Endothelial cell of umbilical vein (primary cell): ENCODE measurements at regions not wholly inside any gene's neighbourhood (a gene's known extent, or its start where the extent isn't known, plus 50 kb on each side); places are given as distances from the start of the nearest gene placed in this dataset.

Source experiments
- FOS ChIP-seq: IDR thresholded peaks from 2 replicates; pipeline ENCODE4 v1.6.1; 2011; ENCODE audit warnings: mild to moderate bottlenecking, low read length, moderate library complexity, borderline replicate concordance; ENCODE audit not compliant: insufficient read depth
- JUN ChIP-seq: IDR thresholded peaks from 2 replicates; pipeline ENCODE4 v1.6.1; 2011; ENCODE audit warnings: borderline replicate concordance, low read depth; ENCODE audit not compliant: insufficient read length, insufficient read depth
- TF ChIP-seq, protein P1 (sequence below), 2 donors: IDR thresholded peaks; 1 replicate in 1 of 2; 2 replicates in 1 of 2; pipeline ENCODE4 v1.5.1; 2011; ENCODE audit warnings: low read length in 2 of 2, mild to moderate bottlenecking in 2 of 2, moderate library complexity in 2 of 2, control low read depth in 1 of 2, inconsistent platforms in 1 of 2, low read depth in 1 of 2; ENCODE audit not compliant: insufficient read depth in 1 of 2; ENCODE audit errors: extremely low read depth in 1 of 2

DNA sequence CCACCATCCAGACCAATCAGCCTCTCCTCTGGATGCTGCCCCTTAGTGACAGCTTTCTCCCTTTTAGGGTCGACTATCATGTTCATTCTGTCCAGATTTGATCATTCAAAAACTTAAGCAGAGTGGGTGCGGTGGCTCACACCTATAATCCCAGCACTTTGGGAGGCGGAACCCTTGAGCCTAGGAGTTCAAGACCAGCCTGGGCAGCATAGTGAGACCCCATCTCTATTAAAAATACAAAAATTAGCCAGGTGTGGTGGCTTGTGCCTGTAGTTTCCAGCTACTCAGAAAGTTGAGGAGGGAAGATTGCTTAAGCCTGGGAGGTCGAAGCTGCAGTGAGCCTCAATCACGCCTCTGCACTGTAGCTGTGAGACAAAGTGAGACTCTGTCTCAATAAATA is 68.3 kb upstream of the ZCCHC2 start:
- TF ChIP-seq, protein P1, sequence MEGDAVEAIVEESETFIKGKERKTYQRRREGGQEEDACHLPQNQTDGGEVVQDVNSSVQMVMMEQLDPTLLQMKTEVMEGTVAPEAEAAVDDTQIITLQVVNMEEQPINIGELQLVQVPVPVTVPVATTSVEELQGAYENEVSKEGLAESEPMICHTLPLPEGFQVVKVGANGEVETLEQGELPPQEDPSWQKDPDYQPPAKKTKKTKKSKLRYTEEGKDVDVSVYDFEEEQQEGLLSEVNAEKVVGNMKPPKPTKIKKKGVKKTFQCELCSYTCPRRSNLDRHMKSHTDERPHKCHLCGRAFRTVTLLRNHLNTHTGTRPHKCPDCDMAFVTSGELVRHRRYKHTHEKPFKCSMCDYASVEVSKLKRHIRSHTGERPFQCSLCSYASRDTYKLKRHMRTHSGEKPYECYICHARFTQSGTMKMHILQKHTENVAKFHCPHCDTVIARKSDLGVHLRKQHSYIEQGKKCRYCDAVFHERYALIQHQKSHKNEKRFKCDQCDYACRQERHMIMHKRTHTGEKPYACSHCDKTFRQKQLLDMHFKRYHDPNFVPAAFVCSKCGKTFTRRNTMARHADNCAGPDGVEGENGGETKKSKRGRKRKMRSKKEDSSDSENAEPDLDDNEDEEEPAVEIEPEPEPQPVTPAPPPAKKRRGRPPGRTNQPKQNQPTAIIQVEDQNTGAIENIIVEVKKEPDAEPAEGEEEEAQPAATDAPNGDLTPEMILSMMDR (IDR thresholded peaks at IDR 0.05; ENCODE audit: extremely low read depth in 1 of 2, insufficient read depth in 1 of 2, low read depth in 1 of 2, low read length in 2 of 2) = no peak
- TF ChIP-seq JUN (no peak), FOS (no peak)
